DOHH2 (cell line): ENCODE measurements at regions not wholly inside any gene's neighbourhood (a gene's known extent, or its start where the extent isn't known, plus 50 kb on each side); places are given as distances from the start of the nearest gene placed in this dataset.
"Not testable (repeated sequence)": the region's sequence is repeated elsewhere in the genome, so short reads cannot be mapped to it uniquely, and the experiment has no call there.

ENCODE experiments used
- H3F3A ChIP-seq: fragments of 200-600 bp; sonication (generic), shearing (Covaris generic); 2 replicates; pipeline ENCODE4 v1.6.0; 2016; ENCODE audit warnings: antibody characterized with exemption, mild to moderate bottlenecking; ENCODE audit not compliant: control insufficient read depth, insufficient read depth
- H3K27ac ChIP-seq: fragments of 200-600 bp; sonication (generic); 2 replicates; pipeline ENCODE4 v1.5.1; 2014; ENCODE audit warnings: low read depth, mild to moderate bottlenecking, low read length, moderate library complexity
- H3K27me3 ChIP-seq: fragments of 200-600 bp; sonication (generic); 2 replicates; pipeline ENCODE4 v1.6.1; 2014; ENCODE audit warnings: mild to moderate bottlenecking, low read length, mixed read lengths; ENCODE audit not compliant: control insufficient read depth
- H3K36me3 ChIP-seq: fragments of 200-600 bp; sonication (generic); 2 replicates; pipeline ENCODE4 v1.6.1; 2014; ENCODE audit warnings: mild to moderate bottlenecking, low read length, moderate library complexity, mixed read lengths; ENCODE audit not compliant: control insufficient read depth
- H3K4me1 ChIP-seq: fragments of 200-600 bp; sonication (generic); 2 replicates; pipeline ENCODE4 v1.6.1; 2014; ENCODE audit warnings: mild to moderate bottlenecking, low read length, mixed read lengths; ENCODE audit not compliant: control insufficient read depth
- H3K4me2 ChIP-seq: fragments of 200-600 bp; sonication (generic); 2 replicates; pipeline ENCODE4 v1.6.0; 2014; ENCODE audit warnings: mild to moderate bottlenecking, low read length, moderate library complexity
- H3K4me3 ChIP-seq: fragments of 200-600 bp; sonication (generic); 2 replicates; pipeline ENCODE4 v1.5.1; 2014; ENCODE audit warnings: mild to moderate bottlenecking, low read length, mixed read lengths
- H3K79me2 ChIP-seq: fragments of 200-600 bp; sonication (generic); 2 replicates; pipeline ENCODE4 v1.6.1; 2014; ENCODE audit warnings: mild to moderate bottlenecking, low read length, mixed read lengths; ENCODE audit not compliant: control insufficient read depth
- H3K9me2 ChIP-seq: fragments of 200-600 bp; sonication (generic); replicated peaks from 2 replicates; pipeline ENCODE4 v1.6.1; 2014; ENCODE audit warnings: mild to moderate bottlenecking, low read length, mixed read lengths; ENCODE audit not compliant: control insufficient read depth
- H3K9me3 ChIP-seq: fragments of 200-600 bp; sonication (generic); 2 replicates; pipeline ENCODE4 v1.6.1; 2014; ENCODE audit warnings: antibody characterized with exemption, low read length, mixed read lengths; ENCODE audit not compliant: control insufficient read depth, insufficient read depth
- H4K20me1 ChIP-seq: fragments of 200-600 bp; sonication (generic); 2 replicates; pipeline ENCODE4 v1.6.0; 2014; ENCODE audit warnings: low read depth, mild to moderate bottlenecking, antibody characterized with exemption, low read length, moderate library complexity; ENCODE audit not compliant: control insufficient read depth, insufficient read depth
- CTCF ChIP-seq: fragments of 200-600 bp; sonication (generic); IDR thresholded peaks from one replicate; pipeline ENCODE4 v1.5.1; 2014; ENCODE audit warnings: antibody characterized with exemption, mild to moderate bottlenecking, low read depth, low read length; ENCODE audit not compliant: poor library complexity, severe bottlenecking
- EZH2phosphoT487 ChIP-seq: fragments of 200-600 bp; sonication (generic); IDR thresholded peaks from 2 replicates; pipeline ENCODE4 v1.6.1; 2017; ENCODE audit warnings: borderline replicate concordance, mild to moderate bottlenecking, antibody characterized with exemption, low read length, moderate library complexity, mixed read lengths

- Histone ChIP-seq H3F3A (no peaks in the 10 kb centered on the region), H3K36me3 (no peaks in the 10 kb centered on the region), H3K4me3 (no peak overlapping the region), H4K20me1 (no peaks in the 10 kb centered on the region), H3K27ac (no peak overlapping the region), H3K9me2 (no peaks in the 10 kb centered on the region), H3K9me3 (no peaks in the 10 kb centered on the region), H3K27me3 (peaks cover 15% of the 10 kb centered on the region), H3K79me2 (no peaks in the 10 kb centered on the region), H3K4me2 (no peak overlapping the region), H3K4me1 (no peaks in the 10 kb centered on the region)
- TF ChIP-seq EZH2phosphoT487 (no peak), CTCF (no peak)
Observed at GRCh38 chr6:125375821-125376220, 74.1 kb upstream of the HDDC2 start.

- Histone ChIP-seq H3K4me3 (no peak overlapping the region), H3K36me3 (no peaks in the 10 kb centered on the region), H3K27me3 (peaks cover 15% of the 10 kb centered on the region), H3K27ac (no peak overlapping the region), H3K79me2 (no peaks in the 10 kb centered on the region), H4K20me1 (no peaks in the 10 kb centered on the region), H3K4me1 (no peaks in the 10 kb centered on the region), H3F3A (no peaks in the 10 kb centered on the region), H3K4me2 (no peak overlapping the region), H3K9me3 (no peaks in the 10 kb centered on the region), H3K9me2 (no peaks in the 10 kb centered on the region)
- TF ChIP-seq CTCF: no peak
- no peak for TF ChIP-seq EZH2phosphoT487
Observed at GRCh38 chr6:125377621-125378020, 75.9 kb upstream of the HDDC2 start.

GRCh38 chr6:125379174-125379573 lies 77.4 kb upstream of the HDDC2 start:
- Histone ChIP-seq H3K4me3 (no peak overlapping the region), H3K79me2 (no peaks in the 10 kb centered on the region), H3K27me3 (peaks cover 15% of the 10 kb centered on the region), H3F3A (no peaks in the 10 kb centered on the region), H3K4me2 (no peak overlapping the region), H3K9me2 (no peaks in the 10 kb centered on the region), H3K36me3 (no peaks in the 10 kb centered on the region), H3K27ac (no peak overlapping the region), H4K20me1 (no peaks in the 10 kb centered on the region), H3K4me1 (no peaks in the 10 kb centered on the region), H3K9me3 (no peaks in the 10 kb centered on the region)
- no peak for TF ChIP-seq EZH2phosphoT487
- TF ChIP-seq CTCF: no peak

GRCh38 chr6:125380474-125380873 lies 78.7 kb upstream of the HDDC2 start:
- no peaks in the 10 kb centered on the region for H3K9me3 ChIP-seq
- H3K4me3 ChIP-seq: no peak overlapping the region
- no peaks in the 10 kb centered on the region for H3F3A ChIP-seq
- no peaks in the 10 kb centered on the region for H3K4me1 ChIP-seq
- no peak overlapping the region for H3K27ac ChIP-seq
- no peaks in the 10 kb centered on the region for H3K79me2 ChIP-seq
- TF ChIP-seq EZH2phosphoT487 (no peak), CTCF (no peak)
- no peaks in the 10 kb centered on the region for H3K9me2 ChIP-seq
- no peaks in the 10 kb centered on the region for H3K36me3 ChIP-seq
- peaks cover 15% of the 10 kb centered on the region for H3K27me3 ChIP-seq
- H4K20me1 ChIP-seq: no peaks in the 10 kb centered on the region
- no peak overlapping the region for H3K4me2 ChIP-seq

GRCh38 chr6:125386337-125386736 lies 84.6 kb upstream of the HDDC2 start:
- not testable (repeated sequence) for H3F3A ChIP-seq, H3K27me3 ChIP-seq, H3K9me3 ChIP-seq, H3K9me2 ChIP-seq, H3K4me2 ChIP-seq, H3K79me2 ChIP-seq, H3K36me3 ChIP-seq, H4K20me1 ChIP-seq, H3K4me1 ChIP-seq, H3K27ac ChIP-seq, H3K4me3 ChIP-seq
